ENCODE measurements at regions not wholly inside any gene's neighbourhood (a gene's known extent, or its start where the extent isn't known, plus 50 kb on each side); places are given as distances from the start of the nearest gene placed in this dataset.
A peak's percentile ranks its signal among the peaks of the same experiment; 100 is the strongest.

- Histone ChIP-seq H4K8ac (replicated peaks; ENCODE audit: insufficient read length, low read depth, low read length) (no peak overlapping the region), H4K91ac (ENCODE audit: insufficient read length, low read depth, low read length) (no peak overlapping the region), H3K4me2 (ENCODE audit: insufficient read depth, insufficient read length, low read length) (no peak overlapping the region), H2BK20ac (ENCODE audit: low read depth, low read length, poor library complexity, severe bottlenecking) (no peak overlapping the region), H3K56ac (ENCODE audit: insufficient read length, low read depth, low read length) (no peak overlapping the region), H3K79me1 (ENCODE audit: insufficient read depth, low read depth, low read length, poor library complexity, severe bottlenecking) (no peaks in the 10 kb centered on the region), H2BK15ac (ENCODE audit: low read depth, low read length) (no peak overlapping the region), H2BK120ac (ENCODE audit: low read depth, low read length, poor library complexity, severe bottlenecking) (no peak overlapping the region), H3K4me1 (ENCODE audit: insufficient read depth, low read length) (peaks cover 12% of the 10 kb centered on the region; the same call in 1 of the 2 replicates), H4K5ac (ENCODE audit: insufficient read length, low read depth, low read length) (no peak overlapping the region), H3K4ac (ENCODE audit: low read depth, low read length) (no peak overlapping the region), H2AK5ac (ENCODE audit: insufficient read length, low read length) (no peak overlapping the region), H2BK12ac (ENCODE audit: insufficient read length, low read depth, low read length) (no peak overlapping the region), H3K23me2 (ENCODE audit: insufficient read length, low read depth, low read length, poor library complexity, severe bottlenecking) (no peaks in the 10 kb centered on the region), H2BK5ac (ENCODE audit: insufficient read length, low read length) (no peak overlapping the region), H2AFZ (ENCODE audit: low read length) (no peak overlapping the region), H3K27ac (ENCODE audit: insufficient read length, low read depth, low read length) (no peak overlapping the region), H3K79me2 (ENCODE audit: insufficient read depth, low read length) (no peaks in the 10 kb centered on the region), H3K14ac (ENCODE audit: insufficient read depth, low read length) (no peak overlapping the region), H4K20me1 (ENCODE audit: control insufficient read depth, insufficient read depth, insufficient read length) (no peaks in the 10 kb centered on the region), H3K27me3 (ENCODE audit: insufficient read depth, low read length) (no peaks in the 10 kb centered on the region), H3K9me3 (ENCODE audit: control insufficient read depth, low read depth, low read length) (no peaks in the 10 kb centered on the region), H3K23ac (ENCODE audit: insufficient read length, low read depth, low read length) (no peak overlapping the region), H3K9ac (ENCODE audit: extremely low read depth, insufficient read length, low read length) (no peak overlapping the region), H3K18ac (ENCODE audit: insufficient read length, low read depth, low read length) (no peak overlapping the region), H3T11ph (ENCODE audit: low read length) (no peak overlapping the region)
- H3K36me3 Mint-ChIP-seq (ENCODE audit: insufficient read depth in 1 of 3, low read depth in 3 of 3): peaks cover 0 to 4% (median 0%) of the 10 kb centered on the region in 3 experiments; a peak in 1 of 7 replicates
- peaks cover 0 to 5% of the 10 kb centered on the region in 2 experiments; a peak in 3 of 5 replicates for H3K9me3 Mint-ChIP-seq
- peak overlapping the region in 1 of 3 experiments; percentile 25; a peak in 1 of 7 replicates for H3K27ac Mint-ChIP-seq
- WGBS (ENCODE audit: extremely low coverage, insufficient read length, low lambda C conversion rate): no CpG with 5 or more reads among the region's 4 CpGs
- no peak overlapping the region for H3K4me3 Mint-ChIP-seq
- H3K27me3 Mint-ChIP-seq (ENCODE audit: low read depth): peaks cover 3% of the 10 kb centered on the region; the same call in 1 of the 2 replicates
- peak; percentile 38 for DNase-seq
- peaks cover 59 to 81% of the 10 kb centered on the region in 2 experiments for H3K4me1 Mint-ChIP-seq
- TF ChIP-seq CTCF (conservative IDR thresholded peaks at IDR 0.05): no peak
Measured at GRCh38 chr2:8257502-8257901, 424.4 kb upstream of the ID2 start.

All from H9 (cell line).